Trophoblast cell (in vitro differentiated cells and primary cell): ENCODE measurements at regions not wholly inside any gene's neighbourhood (a gene's known extent, or its start where the extent isn't known, plus 50 kb on each side); places are given as distances from the start of the nearest gene placed in this dataset.

Experiments used
- DNase-seq, 2 donors: peaks; one replicate each; pipeline ENCODE4 v3.0.0-alpha.2; 2016
- H2AFZ ChIP-seq: 2 replicates; pipeline ENCODE4 v1.6.1; 2013; ENCODE audit warnings: low read length, moderate library complexity, mild to moderate bottlenecking; ENCODE audit not compliant: insufficient read depth, poor library complexity
- H2AK5ac ChIP-seq: 2 replicates; pipeline ENCODE4 v1.6.1; 2013; ENCODE audit warnings: mild to moderate bottlenecking, low read length
- H2BK120ac ChIP-seq: 2 replicates; pipeline ENCODE4 v1.6.1; 2013; ENCODE audit warnings: low read length, mild to moderate bottlenecking, moderate library complexity; ENCODE audit not compliant: insufficient read depth, poor library complexity
- H2BK12ac ChIP-seq: 2 replicates; pipeline ENCODE4 v1.6.1; 2013; ENCODE audit warnings: mild to moderate bottlenecking, low read length, moderate library complexity
- H2BK5ac ChIP-seq: 2 replicates; pipeline ENCODE4 v1.6.1; 2013; ENCODE audit warnings: low read length, low read depth, moderate library complexity, mild to moderate bottlenecking; ENCODE audit not compliant: poor library complexity
- H3K14ac ChIP-seq: 2 replicates; pipeline ENCODE4 v1.6.1; 2013; ENCODE audit warnings: mild to moderate bottlenecking, low read length
- H3K18ac ChIP-seq: 2 replicates; pipeline ENCODE4 v1.6.1; 2013; ENCODE audit warnings: mild to moderate bottlenecking, low read length
- H3K23ac ChIP-seq: 2 replicates; pipeline ENCODE4 v1.6.1; 2013; ENCODE audit warnings: low read length
- H3K27ac ChIP-seq: 2 replicates; pipeline ENCODE4 v1.5.1; 2013; ENCODE audit warnings: low read depth, mild to moderate bottlenecking, inconsistent platforms, low read length, moderate library complexity
- H3K27me3 ChIP-seq: 2 replicates; pipeline ENCODE4 v1.6.1; 2013; ENCODE audit warnings: inconsistent platforms, mild to moderate bottlenecking, low read length, moderate library complexity; ENCODE audit not compliant: insufficient read depth
- H3K36me3 ChIP-seq, 2 experiments: 1 replicate in 1 of 2; 2 replicates in 1 of 2; pipeline ENCODE4 v1.6.1; 2013; ENCODE audit warnings: low read length in 2 of 2, mild to moderate bottlenecking in 2 of 2, moderate library complexity in 1 of 2; ENCODE audit not compliant: insufficient read depth in 2 of 2, control insufficient read depth in 1 of 2
- H3K4ac ChIP-seq: 2 replicates; pipeline ENCODE4 v1.6.1; 2013; ENCODE audit warnings: low read depth, mild to moderate bottlenecking, low read length, moderate library complexity
- H3K4me1 ChIP-seq, 2 experiments: 1 replicate in 1 of 2; 2 replicates in 1 of 2; pipeline ENCODE4 v1.6.1; 2013; ENCODE audit warnings: low read length in 2 of 2, mild to moderate bottlenecking in 2 of 2, moderate library complexity in 1 of 2; ENCODE audit not compliant: insufficient read depth in 2 of 2, control insufficient read depth in 1 of 2
- H3K4me2 ChIP-seq: 2 replicates; pipeline ENCODE4 v1.6.1; 2013; ENCODE audit warnings: inconsistent platforms, mild to moderate bottlenecking, low read length, moderate library complexity
- H3K4me3 ChIP-seq: 2 replicates; pipeline ENCODE4 v1.5.1; 2013; ENCODE audit warnings: mild to moderate bottlenecking, low read depth, low read length, inconsistent platforms
- H3K79me1 ChIP-seq: one replicate; pipeline ENCODE4 v1.6.1; 2013; ENCODE audit warnings: low read length
- H3K79me2 ChIP-seq: 2 replicates; pipeline ENCODE4 v1.6.1; 2013; ENCODE audit warnings: low read length, mild to moderate bottlenecking; ENCODE audit not compliant: control insufficient read depth, insufficient read depth, poor library complexity
- H3K9ac ChIP-seq: 2 replicates; pipeline ENCODE4 v1.6.1; 2013; ENCODE audit warnings: mild to moderate bottlenecking, low read length
- H3K9me3 ChIP-seq: 2 replicates; pipeline ENCODE4 v1.6.1; 2013; ENCODE audit warnings: low read depth, mild to moderate bottlenecking, control low read depth, inconsistent platforms, low read length; ENCODE audit not compliant: insufficient read depth
- H4K12ac ChIP-seq: 2 replicates; pipeline ENCODE4 v1.6.1; 2013; ENCODE audit warnings: low read depth, mild to moderate bottlenecking, low read length, moderate library complexity
- H4K8ac ChIP-seq: 2 replicates; pipeline ENCODE4 v1.6.1; 2013; ENCODE audit warnings: low read depth, mild to moderate bottlenecking, low read length, moderate library complexity
- H4K91ac ChIP-seq: one replicate; pipeline ENCODE4 v1.6.1; 2013; ENCODE audit warnings: low read depth, mild to moderate bottlenecking, low read length, moderate library complexity
- WGBS: extraction: QIAGEN DNeasy Blood & Tissue Kit; methylation state at CpG from one replicate; pipeline ENCODE4 v1.1.7; 2013; ENCODE audit warnings: missing lambda C conversion rate; ENCODE audit not compliant: insufficient read length, insufficient coverage; ENCODE audit errors: extremely low coverage; 5-methylcytosine and 5-hydroxymethylcytosine counted together

DNA sequence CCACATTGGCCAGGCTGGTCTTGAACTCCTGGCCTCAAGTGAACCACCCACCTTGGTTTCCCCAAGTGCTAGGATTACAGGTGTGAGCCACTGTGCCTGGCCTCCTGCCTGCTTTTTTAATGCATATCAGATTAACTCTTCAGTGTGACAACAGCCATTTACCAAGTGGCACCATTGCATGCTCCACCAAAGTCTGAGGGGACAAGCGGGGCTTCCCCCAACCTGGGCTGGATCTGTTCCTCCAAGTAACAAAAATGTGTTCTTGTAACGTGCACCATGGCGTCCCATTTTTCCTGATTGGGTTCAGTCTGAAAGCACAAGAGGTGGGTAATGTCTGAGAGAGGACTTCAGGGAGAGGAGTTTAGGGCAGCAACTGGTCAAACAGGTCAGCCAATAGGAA lies 77.8 kb downstream of the TEX29 start:
- Histone ChIP-seq H3K9ac (no peak overlapping the region), H2BK12ac (no peak overlapping the region), H3K4me2 (no peak overlapping the region), H2BK5ac (no peak overlapping the region), H2BK120ac (no peak overlapping the region), H2AFZ (no peak overlapping the region), H3K27ac (no peak overlapping the region), H3K18ac (no peak overlapping the region), H3K9me3 (peaks cover 7% of the 10 kb centered on the region), H4K8ac (no peak overlapping the region), H3K4me1 (no peaks in the 10 kb centered on the region), H3K79me2 (no peaks in the 10 kb centered on the region), H3K4me3 (no peak overlapping the region), H4K91ac (no peak overlapping the region), H3K27me3 (no peaks in the 10 kb centered on the region), H3K14ac (no peak overlapping the region), H4K12ac (no peak overlapping the region), H3K23ac (no peak overlapping the region), H2AK5ac (no peak overlapping the region), H3K36me3 (no peaks in the 10 kb centered on the region), H3K4ac (no peak overlapping the region), H3K79me1 (no peaks in the 10 kb centered on the region)
- no CpG with 5 or more reads among the region's 3 CpGs for WGBS
- no peak for DNase-seq

DNA sequence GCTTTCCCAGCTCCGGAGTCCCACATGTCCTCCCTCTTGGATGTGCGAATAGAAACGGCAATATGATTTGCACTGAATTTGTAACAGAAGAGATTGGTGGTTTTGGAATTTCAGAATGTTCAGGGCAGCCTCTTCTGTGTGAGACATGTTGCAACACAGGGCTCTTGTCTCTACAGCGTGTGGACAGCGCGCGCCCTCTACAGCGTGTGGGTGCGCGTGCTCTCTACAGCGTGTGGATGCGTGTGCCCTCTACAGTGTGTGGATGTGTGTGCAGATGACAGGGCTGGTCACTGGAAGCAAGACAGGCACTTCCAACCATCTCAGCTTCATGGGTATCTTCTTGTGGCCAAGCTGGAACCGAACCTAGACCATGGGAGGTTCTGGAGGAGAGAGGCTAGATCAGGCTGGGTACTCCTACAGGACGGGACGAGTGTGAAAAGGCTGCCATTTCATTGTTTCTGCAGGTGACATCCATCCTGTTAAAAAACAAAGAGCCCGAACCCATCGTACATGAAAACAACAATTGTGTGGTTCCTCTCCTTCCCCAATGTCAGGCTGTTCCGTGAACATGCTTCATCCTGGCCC lies 78.4 kb downstream of the TEX29 start:
- no peaks in the 10 kb centered on the region for H3K36me3 ChIP-seq
- H3K9me3 ChIP-seq: peaks cover 7% of the 10 kb centered on the region
- no peak overlapping the region for H2BK5ac ChIP-seq
- no CpG with 5 or more reads among the region's 18 CpGs for WGBS
- H3K79me2 ChIP-seq: no peaks in the 10 kb centered on the region
- no peak overlapping the region for H3K9ac ChIP-seq
- H4K91ac ChIP-seq: no peak overlapping the region
- H3K4me1 ChIP-seq: no peaks in the 10 kb centered on the region
- no peak overlapping the region for H2AK5ac ChIP-seq
- H2BK12ac ChIP-seq: no peak overlapping the region
- no peak overlapping the region for H3K14ac ChIP-seq
- H3K27me3 ChIP-seq: no peaks in the 10 kb centered on the region
- H4K12ac ChIP-seq: no peak overlapping the region
- no peak overlapping the region for H3K18ac ChIP-seq
- no peak for DNase-seq
- no peak overlapping the region for H2BK120ac ChIP-seq
- no peak overlapping the region for H3K23ac ChIP-seq
- no peaks in the 10 kb centered on the region for H3K79me1 ChIP-seq
- H3K4me2 ChIP-seq: no peak overlapping the region
- H4K8ac ChIP-seq: no peak overlapping the region
- no peak overlapping the region for H3K4ac ChIP-seq
- no peak overlapping the region for H3K27ac ChIP-seq
- no peak overlapping the region for H3K4me3 ChIP-seq
- no peak overlapping the region for H2AFZ ChIP-seq

DNA sequence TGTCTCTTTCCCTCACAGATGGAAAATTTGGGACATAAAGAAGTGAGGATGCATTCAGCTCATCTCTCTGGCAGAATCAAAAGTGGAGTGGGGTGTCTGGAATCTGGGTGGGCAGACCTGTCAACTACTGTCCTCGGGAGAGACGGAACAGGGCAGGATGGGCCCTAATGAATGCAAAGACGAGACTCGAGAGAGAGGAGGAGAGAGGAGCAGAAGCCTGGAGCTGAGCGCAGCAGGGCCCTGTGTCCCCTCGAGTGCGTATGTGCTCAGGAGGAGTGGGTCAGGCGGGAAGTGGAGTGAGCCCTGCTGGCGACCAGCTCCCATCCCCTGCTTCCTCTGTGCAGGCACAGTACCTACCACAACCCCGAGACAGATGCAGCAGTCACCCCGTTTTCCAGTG lies 78.9 kb downstream of the TEX29 start:
- Histone ChIP-seq H3K9me3 (peaks cover 7% of the 10 kb centered on the region), H3K4ac (no peak overlapping the region), H3K9ac (no peak overlapping the region), H2BK12ac (no peak overlapping the region), H2AK5ac (no peak overlapping the region), H4K91ac (no peak overlapping the region), H3K27ac (no peak overlapping the region), H2BK120ac (no peak overlapping the region), H3K14ac (no peak overlapping the region), H3K79me2 (no peaks in the 10 kb centered on the region), H3K27me3 (no peaks in the 10 kb centered on the region), H4K8ac (no peak overlapping the region), H2AFZ (no peak overlapping the region), H3K4me1 (no peaks in the 10 kb centered on the region), H3K4me3 (no peak overlapping the region), H3K36me3 (no peaks in the 10 kb centered on the region), H2BK5ac (no peak overlapping the region), H3K79me1 (no peaks in the 10 kb centered on the region), H3K18ac (no peak overlapping the region), H3K23ac (no peak overlapping the region), H4K12ac (no peak overlapping the region), H3K4me2 (no peak overlapping the region)
- WGBS: no CpG with 5 or more reads among the region's 11 CpGs
- no peak for DNase-seq

DNA sequence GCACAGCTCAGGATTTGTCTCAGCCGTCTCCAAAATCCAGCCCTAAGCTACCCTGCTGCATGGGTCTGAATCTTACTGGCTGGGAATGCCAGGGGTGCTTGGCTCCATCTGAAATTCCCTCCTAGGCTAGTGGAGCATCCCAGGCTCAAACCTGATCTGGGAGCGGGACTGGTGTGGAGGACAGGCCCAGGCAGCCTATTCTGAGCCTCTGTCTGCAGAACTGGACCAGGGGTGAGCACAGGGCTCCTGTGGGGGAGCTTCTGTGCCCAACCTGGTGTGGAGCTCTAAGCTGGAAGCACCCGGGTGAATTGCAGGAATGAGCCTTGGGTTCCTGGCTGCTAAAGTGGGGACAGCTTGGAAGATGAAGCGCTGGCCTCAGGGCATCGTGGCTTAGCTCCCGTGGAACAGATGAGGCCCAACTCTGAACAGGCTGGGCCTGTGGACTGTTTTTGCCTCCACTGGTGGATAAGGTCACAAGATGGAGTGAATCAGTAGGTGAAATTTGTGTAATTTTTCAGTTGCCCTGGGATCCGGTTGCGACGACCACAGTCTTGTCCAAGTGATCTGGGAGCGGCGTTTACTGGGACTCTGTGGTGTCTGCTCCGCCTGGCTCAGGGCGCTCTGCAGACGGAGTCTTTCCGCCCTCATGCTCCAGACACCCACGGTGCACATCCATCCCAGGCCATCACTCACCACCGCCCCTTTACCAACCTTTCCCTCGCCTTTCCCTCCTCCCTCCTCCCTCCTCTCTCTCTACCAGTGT lies 79.5 kb downstream of the TEX29 start:
- H3K14ac ChIP-seq: no peak overlapping the region
- no peak overlapping the region for H4K91ac ChIP-seq
- no peak overlapping the region for H2AK5ac ChIP-seq
- no peak overlapping the region for H3K4ac ChIP-seq
- H3K79me2 ChIP-seq: no peaks in the 10 kb centered on the region
- no peaks in the 10 kb centered on the region for H3K27me3 ChIP-seq
- H3K18ac ChIP-seq: no peak overlapping the region
- H2BK12ac ChIP-seq: no peak overlapping the region
- H4K8ac ChIP-seq: no peak overlapping the region
- H2BK5ac ChIP-seq: no peak overlapping the region
- H2AFZ ChIP-seq: no peak overlapping the region
- DNase-seq: no peak
- H3K9ac ChIP-seq: no peak overlapping the region
- H4K12ac ChIP-seq: no peak overlapping the region
- H2BK120ac ChIP-seq: no peak overlapping the region
- no peaks in the 10 kb centered on the region for H3K4me1 ChIP-seq
- H3K9me3 ChIP-seq: peaks cover 7% of the 10 kb centered on the region
- no peak overlapping the region for H3K4me3 ChIP-seq
- H3K79me1 ChIP-seq: no peaks in the 10 kb centered on the region
- no CpG with 5 or more reads among the region's 18 CpGs for WGBS
- H3K36me3 ChIP-seq: no peaks in the 10 kb centered on the region
- H3K23ac ChIP-seq: no peak overlapping the region
- no peak overlapping the region for H3K4me2 ChIP-seq
- H3K27ac ChIP-seq: no peak overlapping the region
